Ishikawa (cell line): ENCODE measurements at regions not wholly inside any gene's neighbourhood (a gene's known extent, or its start where the extent isn't known, plus 50 kb on each side); places are given as distances from the start of the nearest gene placed in this dataset.

ENCODE experiments used
- CEBPB ChIP-seq: IDR thresholded peaks from 2 replicates; pipeline ENCODE4 v1.6.1; 2012
- CREB1 ChIP-seq: IDR thresholded peaks from 2 replicates; pipeline ENCODE4 v1.6.1; 2012; ENCODE audit warnings: low read depth
- EGR1 ChIP-seq: IDR thresholded peaks from 2 replicates; pipeline ENCODE4 v1.6.1; 2012
- EP300 ChIP-seq: IDR thresholded peaks from 2 replicates; pipeline ENCODE4 v1.6.1; 2012; ENCODE audit warnings: borderline replicate concordance
- FOXM1 ChIP-seq: IDR thresholded peaks from 2 replicates; pipeline ENCODE4 v1.6.1; 2012; ENCODE audit warnings: low read depth, borderline replicate concordance
- MAX ChIP-seq: IDR thresholded peaks from 2 replicates; pipeline ENCODE4 v1.6.1; 2012
- NFIC ChIP-seq: IDR thresholded peaks from 2 replicates; pipeline ENCODE4 v1.6.1; 2012
- RAD21 ChIP-seq: IDR thresholded peaks from 2 replicates; pipeline ENCODE4 v1.6.1; 2012; ENCODE audit warnings: low read depth
- REST ChIP-seq: IDR thresholded peaks from 2 replicates; pipeline ENCODE4 v1.6.1; 2012; ENCODE audit warnings: low read depth, mild to moderate bottlenecking
- TAF1 ChIP-seq: IDR thresholded peaks from 2 replicates; pipeline ENCODE4 v1.6.1; 2012; ENCODE audit warnings: low read depth, mild to moderate bottlenecking
- TCF12 ChIP-seq: IDR thresholded peaks from 2 replicates; pipeline ENCODE4 v1.6.1; 2012; ENCODE audit warnings: low read depth
- TEAD4 ChIP-seq: IDR thresholded peaks from 2 replicates; pipeline ENCODE4 v1.6.1; 2012
- USF1 ChIP-seq: IDR thresholded peaks from 2 replicates; pipeline ENCODE4 v1.6.1; 2012
- YY1 ChIP-seq: IDR thresholded peaks from 2 replicates; pipeline ENCODE4 v1.6.1; 2012; ENCODE audit warnings: low read depth
- ZBTB7A ChIP-seq: IDR thresholded peaks from 2 replicates; pipeline ENCODE4 v1.6.1; 2012; ENCODE audit warnings: low read depth

GRCh38 chr2:128770143-128771085 lies 451.7 kb upstream of the HS6ST1 start:
- TF ChIP-seq MAX, result no peak
- no peak for TF ChIP-seq CREB1
- no peak for TF ChIP-seq TEAD4
- TF ChIP-seq CEBPB, result no peak
- TF ChIP-seq REST, result no peak
- TF ChIP-seq TAF1, result no peak
- no peak for TF ChIP-seq USF1
- no peak for TF ChIP-seq ZBTB7A
- no peak for TF ChIP-seq TCF12
- TF ChIP-seq RAD21, result no peak
- TF ChIP-seq YY1, result no peak
- no peak for TF ChIP-seq EP300
- TF ChIP-seq FOXM1, result no peak
- no peak for TF ChIP-seq NFIC
- TF ChIP-seq EGR1, result no peak

- TF ChIP-seq EP300 (no peak), MAX (no peak), TAF1 (no peak), CREB1 (no peak), FOXM1 (no peak), TEAD4 (no peak), REST (no peak), CEBPB (no peak), TCF12 (no peak), NFIC (no peak)
These were observed 452.7 kb upstream of the HS6ST1 start for GRCh38 chr2:128771401-128771800.

GRCh38 chr2:128772671-128773070 lies 454.0 kb upstream of the HS6ST1 start:
- TF ChIP-seq USF1, result no peak
- TF ChIP-seq NFIC, result no peak
- TF ChIP-seq RAD21, result no peak
- TF ChIP-seq EP300, result no peak
- TF ChIP-seq EGR1, result no peak
- TF ChIP-seq ZBTB7A, result no peak
- TF ChIP-seq CREB1, result no peak
- no peak for TF ChIP-seq TCF12
- TF ChIP-seq YY1, result no peak
- no peak for TF ChIP-seq TEAD4
- no peak for TF ChIP-seq FOXM1

GRCh38 chr2:128773641-128774319 lies 455.1 kb upstream of the HS6ST1 start:
- no peak for TF ChIP-seq EGR1
- TF ChIP-seq CREB1, result no peak
- no peak for TF ChIP-seq TAF1
- no peak for TF ChIP-seq TEAD4
- TF ChIP-seq YY1, result no peak
- TF ChIP-seq NFIC, result no peak
- no peak for TF ChIP-seq CEBPB
- TF ChIP-seq FOXM1, result no peak
- TF ChIP-seq TCF12, result no peak
- no peak for TF ChIP-seq MAX
